GM12892 (cell line): ENCODE measurements at regions not wholly inside any gene's neighbourhood (a gene's known extent, or its start where the extent isn't known, plus 50 kb on each side); places are given as distances from the start of the nearest gene placed in this dataset.

ENCODE experiments used
- POLR2A ChIP-seq: IDR thresholded peaks from 2 replicates; pipeline ENCODE4 v1.6.1; 2011; ENCODE audit warnings: low read depth, low read length, control low read depth
- POLR2AphosphoS5 ChIP-seq: IDR thresholded peaks from 2 replicates; pipeline ENCODE4 v1.6.1; 2011; ENCODE audit warnings: low read depth, low read length, control low read depth
- TAF1 ChIP-seq: IDR thresholded peaks from 2 replicates; pipeline ENCODE4 v1.6.1; 2011; ENCODE audit warnings: low read depth, mild to moderate bottlenecking, control low read depth, low read length, borderline replicate concordance

GRCh38 chr11:71200172-71200716, 52.1 kb downstream of the SHANK2 start:
- TF ChIP-seq POLR2A (no peak), POLR2AphosphoS5 (no peak), TAF1 (no peak)
